HEK293 (cell line): ENCODE measurements at regions not wholly inside any gene's neighbourhood (a gene's known extent, or its start where the extent isn't known, plus 50 kb on each side); places are given as distances from the start of the nearest gene placed in this dataset.

Experiments
- CTCF ChIA-PET: fragments of 350-600 bp; formaldehyde crosslinking; extraction: SDS; loops from one replicate; lab custom pipeline; 2021; ENCODE audit warnings: antibody characterized with exemption; lab: Yijun Ruan, JAX
- POLR2A ChIA-PET: fragments of 300-600 bp; formaldehyde crosslinking; extraction: SDS; loops from one replicate; lab custom pipeline; 2020; ENCODE audit warnings: antibody characterized with exemption, inconsistent platforms; lab: Yijun Ruan, JAX
- H3K27ac ChIP-seq: fragments of 200-500 bp; sonication (Bioruptor generic); 2 replicates; pipeline ENCODE4 v1.5.1; 2014; ENCODE audit warnings: low read depth, low read length, control low read depth, inconsistent platforms; ENCODE audit errors: extremely low read depth
- H3K36me3 ChIP-seq, 2 experiments: fragments of 200-500 bp in 1 of 2; sonication (Bioruptor generic) in 1 of 2; 1 replicate in 1 of 2; 2 replicates in 1 of 2; pipeline ENCODE4 v1.5.1; 2014 to 2017; ENCODE audit warnings: inconsistent platforms in 2 of 2, low read length in 2 of 2; ENCODE audit not compliant: control insufficient read depth in 2 of 2, insufficient read depth in 1 of 2
- H3K4me1 ChIP-seq: fragments of 200-500 bp; sonication (Bioruptor generic); 2 replicates; pipeline ENCODE4 v1.5.1; 2014; ENCODE audit warnings: mild to moderate bottlenecking, low read length, inconsistent platforms; ENCODE audit not compliant: control insufficient read depth, insufficient read depth
- H3K4me3 ChIP-seq: 2 replicates; pipeline ENCODE4 v1.5.1; 2011; ENCODE audit warnings: low read depth, mild to moderate bottlenecking, control low read depth, low read length, moderate library complexity
- H3K9me3 ChIP-seq: fragments of 200-500 bp; sonication (Bioruptor generic); 2 replicates; pipeline ENCODE4 v1.5.1; 2014; ENCODE audit warnings: low read depth, low read length, inconsistent platforms; ENCODE audit not compliant: control insufficient read depth, insufficient read depth
- KLF7 ChIP-seq: fragments of 450-650 bp; formaldehyde crosslinking; IDR thresholded peaks from 2 replicates; pipeline ENCODE4 v1.5.1; 2016; ENCODE audit warnings: missing biosample characterization, missing genetic modification characterization, borderline replicate concordance
- PATZ1 ChIP-seq: fragments of 450-650 bp; formaldehyde crosslinking; IDR thresholded peaks from 2 replicates; pipeline ENCODE4 v1.5.1; 2016; ENCODE audit warnings: missing biosample characterization, missing genetic modification characterization
- SETDB1 ChIP-seq: IDR thresholded peaks from one replicate; pipeline ENCODE4 v1.6.1; 2017; ENCODE audit warnings: mild to moderate bottlenecking, low read length, moderate library complexity, mixed read lengths; ENCODE audit not compliant: insufficient read length
- ZBTB21 ChIP-seq: fragments of 450-650 bp; formaldehyde crosslinking; IDR thresholded peaks from 2 replicates; pipeline ENCODE4 v1.5.1; 2017; ENCODE audit warnings: missing biosample characterization, missing genetic modification characterization
- ZBTB44 ChIP-seq: fragments of 450-650 bp; IDR thresholded peaks from 2 replicates; pipeline ENCODE4 v1.5.1; 2018; ENCODE audit warnings: missing biosample characterization, mild to moderate bottlenecking, missing genetic modification characterization
- ZFP3 ChIP-seq: fragments of 450-650 bp; formaldehyde crosslinking; IDR thresholded peaks from 2 replicates; pipeline ENCODE4 v1.5.1; 2016; ENCODE audit warnings: low read depth, missing biosample characterization, missing genetic modification characterization
- ZFP37 ChIP-seq: fragments of 450-650 bp; formaldehyde crosslinking; IDR thresholded peaks from 2 replicates; pipeline ENCODE4 v1.5.1; 2016; ENCODE audit warnings: missing biosample characterization, missing genetic modification characterization
- ZNF10 ChIP-seq: fragments of 450-650 bp; formaldehyde crosslinking; IDR thresholded peaks from 2 replicates; pipeline ENCODE4 v1.5.1; 2017; ENCODE audit warnings: missing biosample characterization, missing genetic modification characterization
- ZNF2 ChIP-seq: fragments of 450-650 bp; formaldehyde crosslinking; IDR thresholded peaks from 2 replicates; pipeline ENCODE4 v1.5.1; 2016; ENCODE audit warnings: missing biosample characterization, missing genetic modification characterization
- ZNF292 ChIP-seq: fragments of 450-650 bp; formaldehyde crosslinking; IDR thresholded peaks from 2 replicates; pipeline ENCODE4 v1.5.1; 2016; ENCODE audit warnings: low read depth, missing biosample characterization, missing genetic modification characterization, borderline replicate concordance
- ZNF514 ChIP-seq: fragments of 450-650 bp; formaldehyde crosslinking; IDR thresholded peaks from 2 replicates; pipeline ENCODE4 v1.5.1; 2016; ENCODE audit warnings: missing biosample characterization, missing genetic modification characterization
- ZNF548 ChIP-seq: fragments of 450-650 bp; formaldehyde crosslinking; IDR thresholded peaks from 2 replicates; pipeline ENCODE4 v1.5.1; 2016; ENCODE audit warnings: missing biosample characterization, missing genetic modification characterization
- ZNF549 ChIP-seq: fragments of 450-650 bp; IDR thresholded peaks from 2 replicates; pipeline ENCODE4 v1.5.1; 2018; ENCODE audit warnings: missing biosample characterization, missing genetic modification characterization, mild to moderate bottlenecking, inconsistent platforms, moderate library complexity
- ZNF654 ChIP-seq: fragments of 450-650 bp; formaldehyde crosslinking; IDR thresholded peaks from 2 replicates; pipeline ENCODE4 v1.5.1; 2016; ENCODE audit warnings: low read depth, missing biosample characterization, missing genetic modification characterization
- ZNF677 ChIP-seq: fragments of 450-650 bp; IDR thresholded peaks from 2 replicates; pipeline ENCODE4 v1.5.0; 2018; ENCODE audit warnings: missing biosample characterization, mild to moderate bottlenecking, missing genetic modification characterization, moderate library complexity
- ZNF747 ChIP-seq: fragments of 450-650 bp; formaldehyde crosslinking; IDR thresholded peaks from 2 replicates; pipeline ENCODE4 v1.5.1; 2016; ENCODE audit warnings: missing biosample characterization, missing genetic modification characterization
- ZSCAN30 ChIP-seq: fragments of 450-650 bp; IDR thresholded peaks from 2 replicates; pipeline ENCODE4 v1.5.1; 2018; ENCODE audit warnings: missing biosample characterization, mild to moderate bottlenecking, missing genetic modification characterization, moderate library complexity
- TF ChIP-seq, protein P1 (sequence below): fragments of 450-650 bp; formaldehyde crosslinking; IDR thresholded peaks from 2 replicates; pipeline ENCODE4 v1.5.1; 2017; ENCODE audit warnings: missing biosample characterization, missing genetic modification characterization
- TF ChIP-seq, protein P2 (sequence below): fragments of 450-650 bp; formaldehyde crosslinking; conservative IDR thresholded peaks from 2 replicates; pipeline ENCODE4 v1.5.1; 2016; ENCODE audit warnings: low read depth, missing biosample characterization, missing genetic modification characterization
- TF ChIP-seq, protein P3 (sequence below): fragments of 450-650 bp; formaldehyde crosslinking; IDR thresholded peaks from 2 replicates; pipeline ENCODE4 v1.5.1; 2016; ENCODE audit warnings: missing biosample characterization, missing genetic modification characterization

- TF ChIP-seq, protein P1, sequence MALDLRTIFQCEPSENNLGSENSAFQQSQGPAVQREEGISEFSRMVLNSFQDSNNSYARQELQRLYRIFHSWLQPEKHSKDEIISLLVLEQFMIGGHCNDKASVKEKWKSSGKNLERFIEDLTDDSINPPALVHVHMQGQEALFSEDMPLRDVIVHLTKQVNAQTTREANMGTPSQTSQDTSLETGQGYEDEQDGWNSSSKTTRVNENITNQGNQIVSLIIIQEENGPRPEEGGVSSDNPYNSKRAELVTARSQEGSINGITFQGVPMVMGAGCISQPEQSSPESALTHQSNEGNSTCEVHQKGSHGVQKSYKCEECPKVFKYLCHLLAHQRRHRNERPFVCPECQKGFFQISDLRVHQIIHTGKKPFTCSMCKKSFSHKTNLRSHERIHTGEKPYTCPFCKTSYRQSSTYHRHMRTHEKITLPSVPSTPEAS (tag by site-specific recombination): no peak
- TF ChIP-seq ZBTB44 (tag by site-specific recombination) (no peak), ZNF292 (tag by site-specific recombination) (no peak), ZFP3 (tag by site-specific recombination) (no peak), SETDB1 (no peak)
Measured at GRCh38 chr5:86686046-86686445, 68.3 kb downstream of the COX7C start (continued).

- Histone ChIP-seq H3K4me1 (no peaks in the 10 kb centered on the region), H3K9me3 (no peaks in the 10 kb centered on the region), H3K4me3 (no peak overlapping the region), H3K36me3 (no peaks in the 10 kb centered on the region), H3K27ac (no peak overlapping the region)
- ChIA-PET CTCF (no interaction called here), POLR2A (no interaction called here)
- TF ChIP-seq KLF7 (tag by site-specific recombination) (no peak), ZNF677 (tag by site-specific recombination) (no peak), ZFP37 (no peak)
Measured at GRCh38 chr5:86688406-86688805, 70.7 kb downstream of the COX7C start.

DNA sequence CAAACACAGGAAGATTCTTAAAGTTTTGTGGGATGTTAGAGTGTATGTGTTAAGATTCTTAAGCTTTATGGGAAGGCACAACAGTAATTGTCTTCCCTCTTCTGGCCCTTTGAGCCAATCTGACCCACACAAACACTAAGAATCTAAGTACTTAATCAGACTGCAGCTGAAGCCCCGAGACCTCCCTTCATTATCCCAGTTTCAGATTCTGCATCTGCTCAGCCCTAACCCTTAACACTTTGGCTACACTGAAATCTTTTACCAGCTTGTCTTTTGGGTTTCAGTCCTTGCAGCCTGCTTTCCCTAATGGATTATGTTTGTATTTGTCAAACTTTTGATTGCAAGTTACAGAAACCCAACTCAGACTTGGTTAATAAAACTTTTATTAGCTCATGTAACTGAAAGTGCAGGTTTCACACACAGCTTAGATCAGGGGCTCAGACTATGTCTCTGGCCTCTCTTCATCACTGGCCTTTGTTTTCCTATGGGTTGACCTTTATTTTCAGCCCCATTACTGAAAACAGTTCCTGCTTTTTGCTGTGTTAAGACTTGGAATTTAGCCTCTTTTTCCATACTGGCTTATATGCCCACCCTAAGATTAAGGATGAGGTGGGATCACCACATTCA lies 71.5 kb downstream of the COX7C start:
- CTCF ChIA-PET: interaction anchor here (0.8 kb wide), 1 partner anchor 10 kb away, joined by 3 read pairs; no protein-coding TSS in a partner anchor
- POLR2A ChIA-PET: no interaction called here

More for the DNA sequence above, 71.5 kb downstream of the COX7C start:
- Histone ChIP-seq H3K27ac (no peak overlapping the region), H3K4me3 (no peak overlapping the region), H3K4me1 (no peaks in the 10 kb centered on the region), H3K9me3 (no peaks in the 10 kb centered on the region)
- TF ChIP-seq ZNF2 (tag by site-specific recombination) (no peak), ZNF514 (no peak), ZNF10 (no peak), ZNF747 (tag by site-specific recombination) (no peak), ZBTB21 (tag by site-specific recombination) (no peak), ZNF654 (tag by site-specific recombination) (no peak), ZSCAN30 (tag by site-specific recombination) (no peak), PATZ1 (tag by site-specific recombination) (no peak), ZNF548 (tag by site-specific recombination) (no peak), ZNF549 (tag by site-specific recombination) (no peak)
- TF ChIP-seq, protein P2, sequence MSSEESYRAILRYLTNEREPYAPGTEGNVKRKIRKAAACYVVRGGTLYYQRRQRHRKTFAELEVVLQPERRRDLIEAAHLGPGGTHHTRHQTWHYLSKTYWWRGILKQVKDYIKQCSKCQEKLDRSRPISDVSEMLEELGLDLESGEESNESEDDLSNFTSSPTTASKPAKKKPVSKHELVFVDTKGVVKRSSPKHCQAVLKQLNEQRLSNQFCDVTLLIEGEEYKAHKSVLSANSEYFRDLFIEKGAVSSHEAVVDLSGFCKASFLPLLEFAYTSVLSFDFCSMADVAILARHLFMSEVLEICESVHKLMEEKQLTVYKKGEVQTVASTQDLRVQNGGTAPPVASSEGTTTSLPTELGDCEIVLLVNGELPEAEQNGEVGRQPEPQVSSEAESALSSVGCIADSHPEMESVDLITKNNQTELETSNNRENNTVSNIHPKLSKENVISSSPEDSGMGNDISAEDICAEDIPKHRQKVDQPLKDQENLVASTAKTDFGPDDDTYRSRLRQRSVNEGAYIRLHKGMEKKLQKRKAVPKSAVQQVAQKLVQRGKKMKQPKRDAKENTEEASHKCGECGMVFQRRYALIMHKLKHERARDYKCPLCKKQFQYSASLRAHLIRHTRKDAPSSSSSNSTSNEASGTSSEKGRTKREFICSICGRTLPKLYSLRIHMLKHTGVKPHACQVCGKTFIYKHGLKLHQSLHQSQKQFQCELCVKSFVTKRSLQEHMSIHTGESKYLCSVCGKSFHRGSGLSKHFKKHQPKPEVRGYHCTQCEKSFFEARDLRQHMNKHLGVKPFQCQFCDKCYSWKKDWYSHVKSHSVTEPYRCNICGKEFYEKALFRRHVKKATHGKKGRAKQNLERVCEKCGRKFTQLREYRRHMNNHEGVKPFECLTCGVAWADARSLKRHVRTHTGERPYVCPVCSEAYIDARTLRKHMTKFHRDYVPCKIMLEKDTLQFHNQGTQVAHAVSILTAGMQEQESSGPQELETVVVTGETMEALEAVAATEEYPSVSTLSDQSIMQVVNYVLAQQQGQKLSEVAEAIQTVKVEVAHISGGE (tag by site-specific recombination): no peak
- TF ChIP-seq, protein P3, sequence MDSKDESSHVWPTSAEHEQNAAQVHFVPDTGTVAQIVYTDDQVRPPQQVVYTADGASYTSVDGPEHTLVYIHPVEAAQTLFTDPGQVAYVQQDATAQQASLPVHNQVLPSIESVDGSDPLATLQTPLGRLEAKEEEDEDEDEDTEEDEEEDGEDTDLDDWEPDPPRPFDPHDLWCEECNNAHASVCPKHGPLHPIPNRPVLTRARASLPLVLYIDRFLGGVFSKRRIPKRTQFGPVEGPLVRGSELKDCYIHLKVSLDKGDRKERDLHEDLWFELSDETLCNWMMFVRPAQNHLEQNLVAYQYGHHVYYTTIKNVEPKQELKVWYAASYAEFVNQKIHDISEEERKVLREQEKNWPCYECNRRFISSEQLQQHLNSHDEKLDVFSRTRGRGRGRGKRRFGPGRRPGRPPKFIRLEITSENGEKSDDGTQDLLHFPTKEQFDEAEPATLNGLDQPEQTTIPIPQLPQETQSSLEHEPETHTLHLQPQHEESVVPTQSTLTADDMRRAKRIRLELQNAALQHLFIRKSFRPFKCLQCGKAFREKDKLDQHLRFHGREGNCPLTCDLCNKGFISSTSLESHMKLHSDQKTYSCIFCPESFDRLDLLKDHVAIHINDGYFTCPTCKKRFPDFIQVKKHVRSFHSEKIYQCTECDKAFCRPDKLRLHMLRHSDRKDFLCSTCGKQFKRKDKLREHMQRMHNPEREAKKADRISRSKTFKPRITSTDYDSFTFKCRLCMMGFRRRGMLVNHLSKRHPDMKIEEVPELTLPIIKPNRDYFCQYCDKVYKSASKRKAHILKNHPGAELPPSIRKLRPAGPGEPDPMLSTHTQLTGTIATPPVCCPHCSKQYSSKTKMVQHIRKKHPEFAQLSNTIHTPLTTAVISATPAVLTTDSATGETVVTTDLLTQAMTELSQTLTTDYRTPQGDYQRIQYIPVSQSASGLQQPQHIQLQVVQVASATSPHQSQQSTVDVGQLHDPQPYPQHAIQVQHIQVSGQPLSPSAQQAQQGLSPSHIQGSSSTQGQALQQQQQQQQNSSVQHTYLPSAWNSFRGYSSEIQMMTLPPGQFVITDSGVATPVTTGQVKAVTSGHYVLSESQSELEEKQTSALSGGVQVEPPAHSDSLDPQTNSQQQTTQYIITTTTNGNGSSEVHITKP (tag by site-specific recombination): no peak
- TF ChIP-seq, all 188 proteins: peak for 0
- no peaks in the 10 kb centered on the region for H3K36me3 ChIP-seq
